ENCODE measurements at regions not wholly inside any gene's neighbourhood (a gene's known extent, or its start where the extent isn't known, plus 50 kb on each side); places are given as distances from the start of the nearest gene placed in this dataset.

DNA sequence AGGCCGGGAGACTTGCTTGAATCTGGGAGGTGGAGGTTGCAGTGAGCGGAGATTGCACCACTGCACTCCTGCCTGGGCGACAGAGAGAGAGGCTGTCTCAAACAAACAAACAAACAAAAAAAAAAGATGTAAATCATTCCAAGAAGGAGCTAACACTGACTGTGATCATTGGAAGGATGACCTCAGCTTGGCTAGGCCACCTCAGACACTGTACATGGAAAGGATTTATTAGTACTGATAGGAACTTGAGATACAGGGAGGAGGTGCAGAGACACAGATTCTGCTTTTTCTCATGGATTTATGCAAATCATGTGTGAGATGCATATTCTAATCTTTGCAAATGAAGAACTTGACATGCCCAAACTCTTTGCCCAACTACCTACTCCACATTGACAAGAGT lies 293.6 kb downstream of the HIVEP2 start:
- Mint-ChIP-seq H3K27me3 (ENCODE audit: unreplicated experiment) (peaks cover 1% of the 10 kb centered on the region), H3K4me3 (ENCODE audit: unreplicated experiment) (no peak overlapping the region), H3K4me1 (ENCODE audit: unreplicated experiment) (peaks cover 10% of the 10 kb centered on the region), H3K27ac (ENCODE audit: unreplicated experiment) (no peak overlapping the region), H3K36me3 (ENCODE audit: low read depth, unreplicated experiment) (no peaks in the 10 kb centered on the region), H3K9me3 (ENCODE audit: unreplicated experiment) (no peaks in the 10 kb centered on the region)
- TF ChIP-seq, protein P1, sequence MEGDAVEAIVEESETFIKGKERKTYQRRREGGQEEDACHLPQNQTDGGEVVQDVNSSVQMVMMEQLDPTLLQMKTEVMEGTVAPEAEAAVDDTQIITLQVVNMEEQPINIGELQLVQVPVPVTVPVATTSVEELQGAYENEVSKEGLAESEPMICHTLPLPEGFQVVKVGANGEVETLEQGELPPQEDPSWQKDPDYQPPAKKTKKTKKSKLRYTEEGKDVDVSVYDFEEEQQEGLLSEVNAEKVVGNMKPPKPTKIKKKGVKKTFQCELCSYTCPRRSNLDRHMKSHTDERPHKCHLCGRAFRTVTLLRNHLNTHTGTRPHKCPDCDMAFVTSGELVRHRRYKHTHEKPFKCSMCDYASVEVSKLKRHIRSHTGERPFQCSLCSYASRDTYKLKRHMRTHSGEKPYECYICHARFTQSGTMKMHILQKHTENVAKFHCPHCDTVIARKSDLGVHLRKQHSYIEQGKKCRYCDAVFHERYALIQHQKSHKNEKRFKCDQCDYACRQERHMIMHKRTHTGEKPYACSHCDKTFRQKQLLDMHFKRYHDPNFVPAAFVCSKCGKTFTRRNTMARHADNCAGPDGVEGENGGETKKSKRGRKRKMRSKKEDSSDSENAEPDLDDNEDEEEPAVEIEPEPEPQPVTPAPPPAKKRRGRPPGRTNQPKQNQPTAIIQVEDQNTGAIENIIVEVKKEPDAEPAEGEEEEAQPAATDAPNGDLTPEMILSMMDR (IDR thresholded peaks at IDR 0.05; ENCODE audit: unreplicated experiment), result no peak
- DNase-seq (ENCODE audit: low spot score), result no peak

DNA sequence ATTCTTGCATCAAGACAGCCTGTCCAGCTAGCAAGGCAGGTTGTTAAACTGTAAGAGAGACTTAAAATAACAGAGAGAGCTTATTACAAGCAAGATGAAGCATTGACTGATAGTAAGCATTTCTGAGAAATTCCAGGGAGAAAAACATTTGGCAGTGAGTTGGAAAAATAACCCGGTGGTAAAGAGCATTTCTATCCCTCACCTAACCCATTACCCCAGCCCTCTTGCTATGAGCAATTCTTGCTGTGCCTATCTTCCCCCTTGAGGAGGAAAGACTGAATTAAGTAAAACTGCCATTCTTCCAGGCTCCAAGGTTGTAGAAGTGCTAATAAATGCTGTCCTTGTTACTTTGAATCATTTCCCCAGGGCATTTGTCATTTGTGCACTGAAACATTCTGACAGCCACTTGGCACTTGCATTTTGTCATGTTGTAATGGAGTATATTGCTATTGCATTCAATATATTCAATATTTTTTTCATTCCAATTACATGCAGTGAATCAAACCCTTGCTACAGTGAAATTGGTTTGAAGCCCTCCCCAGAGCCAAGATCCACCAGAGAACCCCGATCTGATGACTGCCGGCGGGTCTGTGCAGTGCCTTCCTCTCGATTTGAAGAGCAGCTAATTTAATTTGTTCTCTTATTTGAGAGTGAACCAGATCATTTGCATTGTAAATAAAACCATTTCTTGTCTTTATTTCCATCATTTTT lies 291.1 kb downstream of the HIVEP2 start:
- Mint-ChIP-seq H3K4me3 (ENCODE audit: unreplicated experiment) (no peak overlapping the region), H3K36me3 (ENCODE audit: low read depth, unreplicated experiment) (no peaks in the 10 kb centered on the region), H3K9me3 (ENCODE audit: unreplicated experiment) (no peaks in the 10 kb centered on the region), H3K27ac (ENCODE audit: unreplicated experiment) (no peak overlapping the region), H3K27me3 (ENCODE audit: unreplicated experiment) (peaks cover 1% of the 10 kb centered on the region), H3K4me1 (ENCODE audit: unreplicated experiment) (no peaks in the 10 kb centered on the region)
- TF ChIP-seq, protein P1 (IDR thresholded peaks at IDR 0.05; ENCODE audit: unreplicated experiment), result no peak
- DNase-seq (ENCODE audit: low spot score), result no peak

DNA sequence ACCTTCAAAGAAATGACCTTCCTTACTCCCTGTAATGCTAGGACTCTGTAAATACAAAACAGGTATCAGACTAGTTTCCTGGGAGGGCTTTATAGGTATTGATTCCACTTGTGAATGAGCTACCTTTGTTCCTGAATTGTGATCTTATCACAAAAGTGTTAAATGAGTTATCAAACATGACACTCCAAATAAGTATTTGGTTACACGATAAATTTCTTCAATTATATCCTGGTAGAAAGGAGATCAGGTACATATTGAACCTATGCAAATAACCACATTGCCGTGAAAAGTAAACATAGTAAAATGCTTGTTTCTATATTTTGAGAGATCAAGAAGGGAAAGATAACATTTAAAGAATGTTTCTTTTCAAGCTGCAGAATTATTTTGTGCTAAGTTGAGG lies 285.3 kb downstream of the HIVEP2 start:
- Mint-ChIP-seq H3K4me3 (ENCODE audit: unreplicated experiment) (no peak overlapping the region), H3K4me1 (ENCODE audit: unreplicated experiment) (no peaks in the 10 kb centered on the region), H3K27ac (ENCODE audit: unreplicated experiment) (no peak overlapping the region), H3K27me3 (ENCODE audit: unreplicated experiment) (no peaks in the 10 kb centered on the region), H3K9me3 (ENCODE audit: unreplicated experiment) (no peaks in the 10 kb centered on the region), H3K36me3 (ENCODE audit: low read depth, unreplicated experiment) (no peaks in the 10 kb centered on the region)
- no peak for DNase-seq (ENCODE audit: low spot score)
- TF ChIP-seq, protein P1 (IDR thresholded peaks at IDR 0.05; ENCODE audit: unreplicated experiment), result no peak

GRCh38 chr6:142665393-142665792 lies 279.6 kb downstream of the HIVEP2 start:
- no peak for DNase-seq (ENCODE audit: low spot score)
- H3K4me1 Mint-ChIP-seq (ENCODE audit: unreplicated experiment), result peaks cover 14% of the 10 kb centered on the region
- no peak overlapping the region for H3K4me3 Mint-ChIP-seq (ENCODE audit: unreplicated experiment)
- H3K27me3 Mint-ChIP-seq (ENCODE audit: unreplicated experiment), result no peaks in the 10 kb centered on the region
- TF ChIP-seq, protein P1 (IDR thresholded peaks at IDR 0.05; ENCODE audit: unreplicated experiment), result no peak
- no peak overlapping the region for H3K27ac Mint-ChIP-seq (ENCODE audit: unreplicated experiment)
- no peaks in the 10 kb centered on the region for H3K9me3 Mint-ChIP-seq (ENCODE audit: unreplicated experiment)
- H3K36me3 Mint-ChIP-seq (ENCODE audit: low read depth, unreplicated experiment), result no peaks in the 10 kb centered on the region

GRCh38 chr6:142666599-142667185 lies 278.3 kb downstream of the HIVEP2 start:
- TF ChIP-seq, protein P1 (IDR thresholded peaks at IDR 0.05; ENCODE audit: unreplicated experiment), result no peak
- no peaks in the 10 kb centered on the region for H3K9me3 Mint-ChIP-seq (ENCODE audit: unreplicated experiment)
- no peak for DNase-seq (ENCODE audit: low spot score)
- H3K27ac Mint-ChIP-seq (ENCODE audit: unreplicated experiment), result no peak overlapping the region
- no peaks in the 10 kb centered on the region for H3K36me3 Mint-ChIP-seq (ENCODE audit: low read depth, unreplicated experiment)
- H3K4me1 Mint-ChIP-seq (ENCODE audit: unreplicated experiment), result peaks cover 14% of the 10 kb centered on the region
- no peaks in the 10 kb centered on the region for H3K27me3 Mint-ChIP-seq (ENCODE audit: unreplicated experiment)
- no peak overlapping the region for H3K4me3 Mint-ChIP-seq (ENCODE audit: unreplicated experiment)

Measured in endothelial cell (in vitro differentiated cells).